HG02970 (cell line): ENCODE measurements at regions not wholly inside any gene's neighbourhood (a gene's known extent, or its start where the extent isn't known, plus 50 kb on each side); places are given as distances from the start of the nearest gene placed in this dataset.
"Not testable (repeated sequence)": the region's sequence is repeated elsewhere in the genome, so short reads cannot be mapped to it uniquely, and the experiment has no call there.

Source experiments
- ATAC-seq: cut with Tn5 transposase; IDR thresholded peaks from one replicate; pipeline ENCODE4 v1.9.1; 2021; ENCODE audit warnings: mild to moderate bottlenecking, moderate library complexity, moderate number of reproducible peaks; ENCODE audit not compliant: unreplicated experiment, low FRiP score

GRCh38 chr14:66001356-66001755 lies 484.8 kb upstream of the CCDC196 start:
- ATAC-seq = no peak

DNA sequence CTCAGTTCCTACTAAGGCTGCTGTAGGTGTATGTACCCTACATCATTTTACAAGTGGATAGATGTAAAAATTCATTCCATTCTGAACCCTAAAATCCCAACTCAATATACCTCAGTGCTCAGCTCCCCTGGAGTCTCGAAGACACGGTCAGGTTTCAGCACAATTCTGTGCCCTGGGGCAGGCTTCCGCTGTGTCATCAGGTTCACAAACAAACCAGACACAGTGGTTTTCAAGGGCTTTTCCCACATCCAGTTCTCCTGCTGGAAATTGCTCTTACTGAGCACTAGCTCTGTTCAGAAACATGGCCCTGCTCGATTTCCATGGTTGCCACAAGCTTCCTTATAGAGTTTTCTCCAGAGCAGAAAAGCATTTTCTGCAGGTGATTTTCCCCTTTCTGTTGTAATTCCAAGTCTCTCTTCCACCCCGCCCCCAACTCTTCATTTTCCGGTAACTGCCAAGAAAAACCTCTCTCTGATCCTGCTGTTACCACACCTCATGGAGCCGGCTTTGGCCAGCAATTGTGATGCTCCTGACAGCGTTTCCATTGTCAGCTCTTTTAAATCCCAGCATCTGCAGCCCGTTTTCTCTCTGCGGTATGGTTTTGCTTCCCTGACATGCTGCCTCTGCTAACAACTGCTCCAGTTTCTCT lies 483.0 kb upstream of the CCDC196 start:
- ATAC-seq = no peak

DNA sequence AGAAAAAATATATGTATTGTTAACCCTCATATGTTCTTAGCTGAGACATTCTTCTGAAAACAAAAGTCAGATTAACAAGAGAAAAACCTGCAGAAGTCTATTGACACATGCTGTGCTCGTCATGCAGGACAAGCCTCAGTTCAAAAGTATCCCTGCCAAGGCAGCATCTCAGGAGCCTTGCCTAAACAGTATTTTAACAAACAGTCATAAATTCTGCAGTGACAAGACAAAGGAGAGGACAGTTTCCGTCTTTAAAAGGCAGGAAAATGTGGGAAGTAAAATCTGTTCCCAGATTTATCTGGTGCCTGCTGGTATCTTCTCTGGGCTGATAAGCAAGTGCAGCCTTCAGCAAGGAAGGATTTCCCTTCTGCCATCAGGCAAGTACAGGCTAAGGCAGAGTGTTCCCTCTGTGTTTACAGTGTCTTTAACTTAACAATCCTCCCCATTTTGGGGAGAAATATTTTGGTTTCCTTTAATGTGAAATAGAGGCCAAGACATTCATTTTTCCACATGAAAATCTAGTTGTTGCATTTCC lies 480.2 kb upstream of the CCDC196 start:
- no peak for ATAC-seq

- no peak for ATAC-seq
Measured at GRCh38 chr14:66008631-66009030, 477.5 kb upstream of the CCDC196 start.

DNA sequence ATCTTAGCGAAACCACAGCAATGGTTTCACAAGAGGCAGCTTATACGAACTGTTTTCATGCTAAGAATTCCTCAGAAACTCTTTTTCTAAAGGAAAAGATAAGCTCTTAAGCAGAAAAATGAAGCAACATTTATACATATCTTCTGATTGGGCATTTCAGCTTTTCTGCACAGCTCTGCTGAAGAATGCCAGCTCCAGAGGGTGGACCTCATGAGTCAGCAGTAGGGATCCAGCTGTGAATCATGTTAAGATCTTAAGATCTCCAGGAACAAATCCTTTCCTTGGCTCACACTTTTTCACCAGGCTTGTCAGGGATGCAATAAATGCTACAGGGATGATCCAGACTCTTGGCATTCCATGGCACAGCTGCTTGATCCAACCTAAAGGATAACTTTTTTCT lies 477.1 kb upstream of the CCDC196 start:
- no peak for ATAC-seq

DNA sequence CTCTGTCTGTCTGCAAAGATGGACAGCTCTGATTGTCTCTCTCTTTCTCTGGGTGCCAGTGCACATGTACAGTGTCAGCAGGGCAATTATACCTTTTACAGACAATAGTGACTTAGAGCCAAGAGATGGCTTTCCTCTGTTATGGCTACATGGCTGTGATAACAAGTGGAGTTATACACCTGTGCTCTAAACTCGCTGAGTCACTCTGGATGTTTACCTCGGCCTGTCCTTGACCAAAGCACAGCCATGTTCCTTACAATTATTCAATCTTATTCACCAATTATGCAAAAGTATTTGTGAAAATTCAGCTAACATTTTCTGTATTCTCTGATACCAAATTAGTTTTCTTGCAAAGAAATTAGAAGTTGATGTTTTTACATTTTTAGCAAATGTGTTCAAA lies 475.5 kb upstream of the CCDC196 start:
- ATAC-seq = no peak

DNA sequence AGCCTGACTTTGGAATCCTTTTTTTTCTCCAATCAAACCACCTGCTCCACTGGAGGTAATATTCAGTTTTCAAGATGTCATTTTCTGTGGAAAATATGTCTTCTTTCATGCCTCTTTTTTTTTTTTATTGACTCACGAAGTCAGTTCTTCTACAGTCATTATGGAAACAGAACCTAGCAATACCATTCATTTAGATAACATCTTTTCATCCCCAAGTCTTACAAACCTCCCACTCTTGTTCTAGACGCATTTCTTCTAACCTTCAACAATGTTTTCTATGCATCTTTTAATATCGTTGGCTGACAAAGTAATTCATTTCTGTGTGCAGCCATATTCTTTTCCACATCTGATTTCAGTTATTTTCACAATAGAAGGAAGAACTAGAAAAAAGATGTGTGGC lies 474.3 kb upstream of the CCDC196 start:
- ATAC-seq = no peak

DNA sequence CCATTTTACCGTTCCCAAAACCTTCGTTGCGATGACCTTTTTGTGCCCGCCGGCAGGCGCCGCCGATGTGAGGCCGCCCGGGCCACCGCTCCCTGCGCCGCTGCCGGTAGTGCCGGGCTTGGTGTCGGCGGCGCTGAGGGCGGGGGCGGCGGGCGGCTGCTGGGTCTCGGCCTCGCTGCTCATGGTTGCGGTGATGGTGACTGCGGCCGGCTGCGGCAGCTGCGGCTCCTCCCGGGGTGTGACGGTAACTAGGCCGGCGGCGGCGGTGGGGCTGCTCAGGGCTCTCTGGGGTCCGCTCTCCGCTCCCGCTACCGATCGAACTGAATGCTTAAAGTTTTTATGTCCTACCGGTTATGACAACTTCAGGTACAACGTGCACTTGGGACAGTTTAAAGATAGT lies 472.6 kb upstream of the CCDC196 start:
- ATAC-seq = not testable (repeated sequence)

GRCh38 chr14:66015071-66015780 lies 470.9 kb upstream of the CCDC196 start:
- ATAC-seq = no peak

DNA sequence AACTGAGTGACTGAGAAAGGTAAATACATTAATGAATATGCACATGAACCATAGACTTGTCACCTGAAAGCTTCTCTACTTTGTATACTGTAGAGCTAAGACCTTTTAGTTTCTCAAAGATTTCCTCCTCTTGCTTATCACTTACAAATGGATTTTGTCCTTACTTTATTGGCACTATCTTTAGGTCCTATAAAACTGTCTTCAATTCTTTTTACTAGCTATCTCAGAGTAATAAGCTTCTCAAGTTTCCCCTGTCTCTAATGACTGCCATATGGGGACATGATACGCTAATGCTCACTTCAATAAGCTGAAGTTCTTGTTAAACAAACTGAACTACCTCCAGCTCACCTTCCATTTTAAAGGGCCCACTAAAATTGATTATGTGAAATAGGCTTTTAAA lies 468.2 kb upstream of the CCDC196 start:
- no peak for ATAC-seq

DNA sequence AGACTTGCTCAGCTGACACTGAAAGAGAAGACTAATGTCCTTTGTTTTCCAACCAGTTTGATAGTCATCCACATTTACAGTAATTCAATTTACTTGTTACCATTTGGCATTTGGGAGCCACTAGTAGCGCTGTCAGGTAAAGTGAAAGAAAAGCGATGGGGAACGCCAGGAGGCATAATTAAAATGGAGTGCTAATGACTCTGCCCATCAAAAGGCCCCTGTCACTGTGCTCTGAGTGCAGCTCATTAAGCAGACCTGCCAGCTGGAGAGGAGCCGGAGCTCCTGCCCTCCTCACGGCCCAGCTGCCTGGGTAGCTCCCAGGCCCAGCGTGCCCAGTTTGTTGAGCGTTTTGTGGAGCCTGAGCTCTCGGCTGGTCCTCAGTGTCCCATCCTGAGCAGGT lies 463.6 kb upstream of the CCDC196 start:
- ATAC-seq = no peak

- ATAC-seq = no peak
Measured at GRCh38 chr14:66025779-66026178, 460.4 kb upstream of the CCDC196 start.

- ATAC-seq = not testable (repeated sequence)
Measured at GRCh38 chr14:66031981-66032380, 454.2 kb upstream of the CCDC196 start.

DNA sequence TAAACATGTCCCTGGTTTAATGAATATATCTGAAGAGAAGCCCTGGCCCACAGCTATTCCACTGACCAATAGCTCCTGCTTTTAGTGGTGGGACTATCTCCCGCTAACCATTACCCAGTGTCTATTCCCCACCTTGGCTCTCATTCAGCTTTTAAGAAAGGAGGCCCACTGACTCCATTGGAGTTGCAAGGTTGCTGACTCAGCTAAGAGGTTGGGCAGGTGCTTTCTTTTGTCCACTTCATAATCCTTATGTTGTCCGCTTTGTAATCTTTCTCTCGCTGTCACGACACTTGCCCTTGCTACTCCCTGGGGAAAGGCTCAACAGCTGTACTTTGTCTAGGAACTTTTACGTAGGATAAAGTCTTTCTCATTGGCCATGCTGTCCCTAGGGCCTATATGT lies 453.4 kb upstream of the CCDC196 start:
- ATAC-seq = no peak

- no peak for ATAC-seq
Measured at GRCh38 chr14:66036547-66036946, 449.6 kb upstream of the CCDC196 start.

GRCh38 chr14:66037361-66037760 lies 448.8 kb upstream of the CCDC196 start:
- no peak for ATAC-seq

DNA sequence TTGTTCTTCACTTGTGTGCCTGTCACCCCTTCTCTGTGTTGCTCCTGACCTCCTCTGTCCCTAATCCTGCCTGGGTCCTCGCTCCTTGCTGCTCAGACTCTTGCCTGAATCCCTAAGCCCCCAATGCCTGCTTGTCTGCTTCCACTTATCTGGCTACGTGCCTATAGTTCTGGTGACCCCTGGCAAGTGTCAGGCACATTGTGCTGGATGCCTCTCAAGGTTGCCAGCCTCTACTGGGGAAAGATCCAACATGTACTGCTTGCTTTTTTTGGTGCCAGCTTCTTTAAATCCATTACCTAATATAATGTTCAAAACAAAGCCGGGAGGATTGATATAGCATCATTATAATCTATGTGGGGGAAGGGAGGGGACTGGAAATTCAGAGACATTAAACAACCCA lies 448.0 kb upstream of the CCDC196 start:
- no peak for ATAC-seq

DNA sequence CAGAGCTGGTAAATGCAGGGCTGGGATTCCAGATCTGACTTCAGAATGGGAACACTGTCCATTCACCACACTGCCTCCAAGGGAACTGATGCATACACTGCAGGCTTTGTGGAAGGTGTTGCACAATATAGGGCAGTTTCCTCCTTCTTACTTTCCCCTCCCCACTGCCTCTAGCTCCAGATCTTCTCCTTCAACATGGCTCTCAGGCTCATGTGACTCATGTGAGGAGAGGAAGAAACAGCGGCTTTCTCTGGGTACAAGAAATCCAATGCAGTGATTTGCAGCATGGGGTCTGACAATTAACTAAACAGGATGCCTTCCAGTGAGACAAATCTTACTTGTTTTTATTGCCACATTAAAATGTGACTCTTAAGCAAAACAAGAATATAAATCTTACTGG lies 447.6 kb upstream of the CCDC196 start:
- ATAC-seq = no peak

GRCh38 chr14:66039495-66039894 lies 446.7 kb upstream of the CCDC196 start:
- no peak for ATAC-seq

DNA sequence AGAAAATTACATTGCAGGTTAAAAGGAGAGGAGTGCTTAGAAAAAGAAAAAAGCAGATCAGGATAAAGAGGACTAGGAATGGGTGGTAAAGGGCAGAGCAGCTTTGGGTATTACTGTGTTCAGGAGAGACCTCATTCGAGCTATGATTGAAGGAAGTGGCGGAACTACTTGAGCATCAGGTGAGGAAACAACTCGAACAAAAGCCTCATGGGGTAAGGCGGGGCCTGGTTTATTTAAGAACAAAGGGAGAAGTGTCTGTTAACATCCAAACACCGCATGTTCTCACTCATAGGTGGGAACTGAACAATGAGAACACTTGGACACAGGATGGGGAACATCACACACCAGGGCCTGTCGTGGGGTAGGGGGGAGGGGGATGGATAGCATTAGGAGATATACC lies 444.6 kb upstream of the CCDC196 start:
- no peak for ATAC-seq

DNA sequence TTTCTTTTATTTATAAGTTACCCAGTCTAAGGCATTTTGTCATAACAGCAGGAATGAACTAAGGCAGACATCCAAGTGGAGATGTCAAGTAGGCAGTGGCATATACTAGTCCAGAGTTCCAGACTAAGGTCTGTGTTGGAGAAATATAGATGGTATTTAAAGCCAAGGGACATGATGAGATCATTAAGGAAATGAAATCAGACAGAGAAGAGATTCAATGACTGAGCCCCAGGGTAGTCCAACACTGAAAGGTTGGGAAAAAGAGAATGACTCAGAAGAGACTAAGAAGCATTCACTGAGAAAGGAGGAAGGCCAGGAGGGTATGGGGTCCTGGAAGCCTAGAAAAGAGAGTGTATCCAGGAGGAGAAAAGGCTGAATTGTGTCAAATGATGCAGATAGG lies 442.2 kb upstream of the CCDC196 start:
- ATAC-seq = no peak

GRCh38 chr14:66045572-66046021 lies 440.6 kb upstream of the CCDC196 start:
- no peak for ATAC-seq
